Thymus (tissue), 11 donors: ENCODE measurements at regions not wholly inside any gene's neighbourhood (a gene's known extent, or its start where the extent isn't known, plus 50 kb on each side); places are given as distances from the start of the nearest gene placed in this dataset.
"Not testable (repeated sequence)": the region's sequence is repeated elsewhere in the genome, so short reads cannot be mapped to it uniquely, and the experiment has no call there.

Experiments used
- DNase-seq, 9 donors: peaks; one replicate each; pipeline ENCODE4 v3.0.0-alpha.2; 2013; ENCODE audit warnings: low spot score in 9 of 9, low read depth in 6 of 9, missing footprints in 1 of 9
- H3K27ac ChIP-seq, 2 donors: one replicate each; pipeline ENCODE4 v1.5.1; 2013; ENCODE audit warnings: control low read depth in 1 of 2, low read depth in 1 of 2, low read length in 1 of 2, mild to moderate bottlenecking in 1 of 2, moderate library complexity in 1 of 2
- H3K27me3 ChIP-seq, 2 donors: one replicate each; pipeline ENCODE4 v1.5.1; 2013; ENCODE audit warnings: low read length in 1 of 2; ENCODE audit not compliant: control insufficient read depth in 2 of 2, insufficient read depth in 1 of 2
- H3K36me3 ChIP-seq, 2 donors: one replicate each; pipeline ENCODE4 v1.5.1; 2013; ENCODE audit warnings: low read length in 1 of 2, mild to moderate bottlenecking in 1 of 2, moderate library complexity in 1 of 2; ENCODE audit not compliant: control insufficient read depth in 2 of 2, insufficient read depth in 2 of 2
- H3K4me1 ChIP-seq, 2 donors: one replicate each; pipeline ENCODE4 v1.5.1; 2013; ENCODE audit warnings: low read length in 2 of 2; ENCODE audit not compliant: control insufficient read depth in 2 of 2, insufficient read depth in 2 of 2
- H3K4me3 ChIP-seq, 2 donors: one replicate each; pipeline ENCODE4 v1.5.1; 2013; ENCODE audit warnings: low read length in 2 of 2, control low read depth in 1 of 2, mild to moderate bottlenecking in 1 of 2
- H3K9me3 ChIP-seq, 2 donors: one replicate each; pipeline ENCODE4 v1.5.1; 2013; ENCODE audit warnings: low read length in 1 of 2, mild to moderate bottlenecking in 1 of 2; ENCODE audit not compliant: control insufficient read depth in 2 of 2, insufficient read depth in 1 of 2
- WGBS: extraction: QIAGEN DNeasy Blood & Tissue Kit; methylation state at CpG from one replicate; pipeline ENCODE4 v1.1.7; 2013; 5-methylcytosine and 5-hydroxymethylcytosine counted together
- donor health status: healthy.

DNA sequence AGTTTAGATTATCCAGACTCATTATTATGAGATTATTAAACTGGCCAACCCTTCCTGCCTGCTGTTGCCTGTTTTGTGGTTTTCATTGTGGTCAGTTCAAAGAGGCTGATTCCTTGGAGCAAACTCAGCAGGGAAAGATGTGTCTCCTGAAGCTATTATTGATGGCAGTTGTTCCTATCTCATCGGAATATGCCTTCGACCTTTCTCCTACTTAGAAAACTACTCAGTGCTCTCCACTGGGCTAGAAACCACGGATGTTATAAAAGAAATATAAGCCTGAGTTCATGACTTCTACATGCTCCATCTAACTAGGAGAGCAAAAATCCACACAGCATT lies 80.2 kb upstream of the NAV2 start:
- H3K36me3 ChIP-seq: no peaks in the 10 kb centered on the region
- no peak overlapping the region for H3K27ac ChIP-seq
- no peaks in the 10 kb centered on the region for H3K9me3 ChIP-seq
- WGBS: 56% methylated on average over 3 of the region's 3 CpGs
- no peak overlapping the region for H3K4me3 ChIP-seq
- no peaks in the 10 kb centered on the region for H3K4me1 ChIP-seq
- DNase-seq: no peak
- no peaks in the 10 kb centered on the region for H3K27me3 ChIP-seq

DNA sequence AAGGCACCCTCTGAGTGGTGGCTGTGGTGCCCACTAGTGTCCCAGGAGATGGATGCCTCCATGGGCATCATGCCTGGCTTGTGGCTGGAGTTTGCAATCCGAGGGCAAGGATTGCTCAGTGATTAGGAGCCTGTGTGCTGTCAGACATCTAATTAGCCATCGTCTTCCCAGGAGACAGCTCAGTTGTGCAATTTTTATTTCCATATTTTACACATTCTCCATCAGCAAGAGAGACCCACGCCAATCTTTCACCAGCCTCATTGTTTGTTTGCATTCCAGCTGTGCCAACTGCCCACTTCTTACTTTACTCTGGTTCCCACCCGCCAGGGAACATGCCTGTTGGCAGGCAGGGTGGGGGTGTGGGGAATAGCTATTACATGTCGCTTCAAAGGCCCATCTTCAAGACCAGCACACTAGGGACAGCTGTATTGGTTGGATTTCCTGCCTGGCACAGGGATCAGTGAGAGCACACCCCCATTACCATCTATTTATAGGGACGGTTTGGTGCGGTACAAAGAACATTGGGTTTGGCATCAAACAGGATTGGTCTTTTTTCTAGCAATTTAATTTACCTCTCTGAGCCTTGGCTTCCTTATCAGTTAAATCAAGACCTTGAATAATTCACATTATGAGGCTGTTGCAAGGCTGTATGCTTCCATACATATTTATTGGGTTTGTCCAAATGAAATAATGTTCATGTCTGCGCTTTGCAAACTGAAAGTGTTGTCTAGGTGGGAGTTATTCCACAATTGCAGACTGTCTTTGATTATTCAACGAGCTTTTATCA lies 80.7 kb upstream of the NAV2 start:
- Histone ChIP-seq H3K27me3 (no peaks in the 10 kb centered on the region), H3K9me3 (no peaks in the 10 kb centered on the region), H3K27ac (no peak overlapping the region), H3K36me3 (no peaks in the 10 kb centered on the region), H3K4me3 (no peak overlapping the region), H3K4me1 (no peaks in the 10 kb centered on the region)
- 89% methylated on average over 9 of the region's 9 CpGs for WGBS
- no peak for DNase-seq

DNA sequence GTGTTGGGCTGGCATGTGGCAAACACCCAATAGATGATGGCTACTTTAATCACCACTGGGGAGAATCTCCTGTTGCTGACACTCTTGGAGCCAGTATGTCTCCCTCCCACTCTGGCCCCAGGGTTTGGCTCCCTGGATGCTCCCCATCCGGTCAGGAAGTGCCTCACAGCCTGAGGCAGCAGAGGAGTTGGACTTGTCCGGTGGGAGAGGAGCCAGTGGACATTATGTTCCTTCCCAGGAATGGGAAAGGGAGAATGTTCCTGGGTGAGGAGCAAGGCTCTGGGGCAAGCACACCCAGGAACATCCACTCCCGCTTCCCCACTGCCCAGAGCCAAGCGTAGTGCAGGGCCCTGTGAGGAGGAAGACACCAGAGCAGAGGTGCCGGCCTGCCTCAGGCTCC lies 84.6 kb upstream of the NAV2 start:
- Histone ChIP-seq H3K4me3 (no peak overlapping the region), H3K9me3 (no peaks in the 10 kb centered on the region), H3K4me1 (no peaks in the 10 kb centered on the region), H3K27me3 (no peaks in the 10 kb centered on the region), H3K27ac (no peak overlapping the region), H3K36me3 (no peaks in the 10 kb centered on the region)
- no peak for DNase-seq
- WGBS: 93% methylated on average over 5 of the region's 5 CpGs

DNA sequence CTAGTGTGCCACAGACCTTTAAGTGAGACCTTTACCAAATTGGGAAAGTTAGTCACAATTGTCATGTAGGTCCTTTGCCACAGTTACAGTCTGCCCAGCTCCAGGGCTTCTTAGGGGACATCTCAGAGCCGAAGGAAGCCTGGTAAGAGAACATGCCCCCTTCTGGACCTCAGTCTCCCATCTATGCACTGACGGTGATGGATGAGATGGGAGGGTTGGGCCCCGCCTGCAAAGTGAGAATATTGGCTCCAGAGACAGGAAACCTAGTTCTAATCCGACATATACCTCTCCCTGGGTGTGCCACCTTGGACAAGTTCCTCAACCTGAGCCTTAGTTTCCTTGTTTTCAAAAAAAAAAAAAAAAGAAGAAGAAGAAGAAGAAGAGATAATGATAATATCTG lies 85.1 kb upstream of the NAV2 start:
- WGBS: 74% methylated on average over 4 of the region's 4 CpGs
- DNase-seq: no peak
- no peaks in the 10 kb centered on the region for H3K27me3 ChIP-seq
- no peak overlapping the region for H3K4me3 ChIP-seq
- H3K27ac ChIP-seq: no peak overlapping the region
- no peaks in the 10 kb centered on the region for H3K9me3 ChIP-seq
- no peaks in the 10 kb centered on the region for H3K4me1 ChIP-seq
- H3K36me3 ChIP-seq: no peaks in the 10 kb centered on the region

DNA sequence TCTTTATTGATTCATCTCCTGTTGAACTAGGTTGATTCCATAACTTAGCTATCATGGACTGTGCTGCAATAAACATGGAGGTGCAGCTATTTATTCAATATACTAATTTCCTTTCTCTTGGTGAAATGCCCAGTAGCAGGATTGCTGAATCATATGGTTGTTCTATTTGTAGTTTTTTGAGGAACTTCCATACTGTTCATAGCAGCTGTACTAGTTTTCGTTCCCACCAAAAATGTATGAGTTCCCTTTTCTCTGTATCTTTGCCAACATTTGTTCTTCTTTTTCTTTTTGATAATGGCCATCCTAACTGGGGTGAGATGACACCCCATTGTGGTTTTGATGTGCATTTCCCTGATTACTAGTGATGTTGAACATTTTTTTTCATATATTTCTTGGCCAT lies 87.2 kb upstream of the NAV2 start:
- no peaks in the 10 kb centered on the region for H3K4me1 ChIP-seq
- WGBS: 5% methylated on average over 1 of the region's 1 CpG
- no peaks in the 10 kb centered on the region for H3K9me3 ChIP-seq

DNA sequence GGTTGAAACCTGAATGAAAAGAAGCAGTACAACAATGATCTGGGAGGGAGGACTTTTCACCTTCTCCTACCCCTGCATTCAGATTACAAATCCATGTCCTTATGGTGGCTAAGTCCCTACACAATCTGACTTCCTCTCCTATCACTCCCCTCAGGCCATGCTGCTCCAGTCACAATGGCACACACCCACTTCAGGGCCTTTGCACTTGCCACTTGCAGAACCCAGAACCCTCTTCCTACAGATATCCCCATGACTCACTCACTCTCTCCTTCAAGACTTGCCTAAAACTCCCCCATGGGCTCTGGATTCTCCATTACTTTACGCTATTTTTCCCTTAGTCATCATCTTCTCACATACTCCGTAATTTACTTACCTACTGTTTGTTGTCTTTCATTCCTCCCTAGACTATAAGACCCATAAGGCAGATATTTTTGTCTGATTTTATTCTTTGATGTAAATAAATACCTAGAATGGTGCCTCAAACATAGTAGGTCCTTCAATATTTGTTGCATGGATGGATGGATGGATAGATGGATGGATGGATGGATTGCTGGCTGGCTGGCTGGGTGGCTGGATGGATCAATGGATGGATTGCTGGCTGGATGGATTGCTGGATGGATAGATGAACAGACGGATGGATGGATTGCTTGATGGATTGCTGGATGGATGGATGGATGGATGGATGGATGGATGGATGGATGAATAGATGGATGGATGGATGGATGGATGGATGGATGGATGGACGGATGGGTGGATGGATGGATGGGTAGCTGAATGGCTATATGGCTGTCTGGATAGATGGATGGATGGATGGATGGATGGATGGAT lies 94.7 kb upstream of the NAV2 start:
- H3K36me3 ChIP-seq: no peaks in the 10 kb centered on the region
- DNase-seq: no peak
- H3K27ac ChIP-seq: no peak overlapping the region
- no peaks in the 10 kb centered on the region for H3K4me1 ChIP-seq
- WGBS: 84% methylated on average over 4 of the region's 4 CpGs
- no peaks in the 10 kb centered on the region for H3K27me3 ChIP-seq
- no peaks in the 10 kb centered on the region for H3K9me3 ChIP-seq
- no peak overlapping the region for H3K4me3 ChIP-seq

More for the DNA sequence above, 87.2 kb upstream of the NAV2 start:
- no peaks in the 10 kb centered on the region for H3K27me3 ChIP-seq
- no peak overlapping the region for H3K27ac ChIP-seq
- DNase-seq: no peak
- no peak overlapping the region for H3K4me3 ChIP-seq
- H3K36me3 ChIP-seq: no peaks in the 10 kb centered on the region

DNA sequence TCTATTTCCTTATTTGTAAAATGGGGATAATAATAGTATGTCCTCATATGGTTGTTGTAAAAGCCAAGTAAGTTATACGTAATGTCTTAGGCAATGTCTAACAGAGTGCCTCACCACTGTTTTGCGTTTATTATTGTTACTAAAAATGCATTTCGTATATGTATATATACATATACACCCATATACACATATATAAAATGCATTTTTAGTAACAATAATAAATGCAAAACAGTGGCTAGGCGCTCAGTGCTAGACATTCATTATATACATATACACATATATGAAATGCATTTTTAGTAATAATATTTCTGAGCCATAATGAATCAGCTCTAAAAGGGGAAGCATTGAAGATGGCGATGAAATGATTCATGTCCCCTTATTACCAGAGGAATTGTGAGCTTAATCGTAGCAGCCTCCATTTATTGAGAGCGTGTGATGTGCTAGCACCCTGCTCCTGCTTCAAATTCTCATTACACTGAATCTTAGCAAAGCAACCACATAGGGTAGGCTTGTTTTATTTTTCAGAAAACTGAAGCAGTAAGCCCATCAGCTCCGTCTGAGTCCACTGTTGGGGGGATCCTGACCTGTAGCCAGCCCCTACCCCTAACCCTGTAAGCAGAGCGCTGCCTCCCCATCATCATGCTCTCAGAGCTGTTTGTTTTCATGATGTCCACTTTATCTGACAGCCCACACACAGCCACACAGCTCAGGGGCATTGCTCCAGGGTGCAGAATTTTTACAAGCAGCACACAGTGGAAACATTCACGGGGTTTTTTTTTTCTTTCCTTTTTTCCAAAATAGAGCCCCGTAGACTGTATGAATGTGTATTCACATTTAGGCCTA lies 97.1 kb upstream of the NAV2 start:
- no peak overlapping the region for H3K4me3 ChIP-seq
- H3K9me3 ChIP-seq: no peaks in the 10 kb centered on the region
- H3K27ac ChIP-seq: no peak overlapping the region
- WGBS: 86% methylated on average over 11 of the region's 11 CpGs
- H3K27me3 ChIP-seq: no peaks in the 10 kb centered on the region
- no peaks in the 10 kb centered on the region for H3K36me3 ChIP-seq
- DNase-seq: no peak
- H3K4me1 ChIP-seq: no peaks in the 10 kb centered on the region

DNA sequence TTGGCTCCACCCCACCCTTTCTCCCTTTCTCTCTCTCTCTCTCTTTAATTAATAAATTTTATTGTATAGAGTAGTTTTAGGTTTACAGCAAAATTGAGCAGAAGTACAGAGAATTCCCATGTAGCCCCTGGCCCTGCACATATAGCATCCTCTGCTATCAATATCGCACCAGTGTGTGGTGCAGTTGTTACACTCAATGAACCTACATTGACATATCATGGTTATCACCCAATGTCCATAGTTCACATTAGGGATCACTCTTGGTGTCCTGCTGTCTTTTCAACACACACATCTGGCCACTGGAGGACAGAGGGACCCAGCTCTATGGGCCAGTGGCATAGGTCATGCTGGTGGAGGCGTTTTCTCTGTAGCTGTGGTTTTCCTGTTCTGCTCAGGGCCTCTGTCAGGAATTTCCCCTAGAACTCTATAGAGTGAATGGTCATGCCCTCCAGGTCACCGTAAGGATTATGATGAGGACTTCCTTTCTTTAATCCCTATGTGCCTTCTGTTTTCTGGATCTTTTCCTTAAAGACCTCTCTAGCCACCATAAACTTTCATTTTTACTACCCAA lies 98.2 kb upstream of the NAV2 start:
- Histone ChIP-seq H3K4me3 (no peak overlapping the region), H3K36me3 (no peaks in the 10 kb centered on the region), H3K9me3 (no peaks in the 10 kb centered on the region), H3K27ac (no peak overlapping the region), H3K27me3 (no peaks in the 10 kb centered on the region), H3K4me1 (no peaks in the 10 kb centered on the region)
- WGBS: 67% methylated on average over 3 of the region's 3 CpGs
- DNase-seq: no peak

DNA sequence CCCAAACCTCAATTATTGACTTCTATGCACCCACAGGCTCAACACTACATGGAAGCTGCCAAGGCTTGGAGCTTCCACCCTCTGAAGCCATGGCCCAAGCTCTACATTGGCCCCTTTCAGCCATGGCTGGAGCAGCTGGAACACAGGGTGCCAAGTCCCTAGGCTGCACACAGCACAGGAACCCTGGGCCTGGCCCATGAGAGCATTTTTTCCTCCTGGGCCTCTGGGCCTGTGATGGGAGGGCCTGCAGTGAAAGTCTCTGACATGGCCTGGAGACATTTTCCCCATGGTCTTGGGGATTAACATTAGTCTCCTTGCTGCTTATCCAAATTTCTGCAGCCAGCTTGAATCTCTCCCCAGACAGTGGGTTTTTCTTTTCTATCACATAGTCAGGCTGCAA lies 100.6 kb upstream of the NAV2 start:
- not testable (repeated sequence) for H3K9me3 ChIP-seq, DNase-seq, H3K27me3 ChIP-seq, H3K36me3 ChIP-seq, H3K27ac ChIP-seq, H3K4me3 ChIP-seq, H3K4me1 ChIP-seq
